ENCODE measurements at regions not wholly inside any gene's neighbourhood (a gene's known extent, or its start where the extent isn't known, plus 50 kb on each side); places are given as distances from the start of the nearest gene placed in this dataset.

GRCh38 chr1:83775977-83776603 lies 222.8 kb downstream of the TTLL7 start:
- TF ChIP-seq CTCF (conservative IDR thresholded peaks at IDR 0.05) (no peak), ZFX (IDR thresholded peaks at IDR 0.05) (no peak)

All from C4-2B (cell line).